Eye (tissue), 1 donor: ENCODE measurements at regions not wholly inside any gene's neighbourhood (a gene's known extent, or its start where the extent isn't known, plus 50 kb on each side); places are given as distances from the start of the nearest gene placed in this dataset.

ENCODE experiments used
- DNase-seq: peaks from one replicate; pipeline ENCODE4 v3.0.0-alpha.2; 2015

DNA sequence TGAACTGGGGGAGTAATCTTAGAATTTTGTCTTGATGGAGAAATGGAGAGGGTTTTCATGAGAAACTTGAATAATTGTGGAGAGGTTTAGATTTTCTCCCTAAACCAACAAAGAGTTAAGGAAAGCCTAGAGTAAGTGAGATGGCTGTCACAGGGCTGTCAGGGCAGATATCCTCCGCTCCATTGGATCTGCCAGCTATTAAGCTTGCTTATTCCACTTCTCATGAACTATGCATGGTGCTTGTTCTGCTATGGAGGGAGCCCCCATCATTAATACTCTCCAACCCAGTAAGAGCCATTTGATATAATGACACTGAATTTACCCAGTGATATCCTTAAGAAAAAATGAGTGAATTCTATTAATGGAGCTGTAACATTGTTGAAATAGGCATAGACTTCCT, 342.8 kb upstream of the MTNR1B start:
- DNase-seq, result peak; percentile 95

DNA sequence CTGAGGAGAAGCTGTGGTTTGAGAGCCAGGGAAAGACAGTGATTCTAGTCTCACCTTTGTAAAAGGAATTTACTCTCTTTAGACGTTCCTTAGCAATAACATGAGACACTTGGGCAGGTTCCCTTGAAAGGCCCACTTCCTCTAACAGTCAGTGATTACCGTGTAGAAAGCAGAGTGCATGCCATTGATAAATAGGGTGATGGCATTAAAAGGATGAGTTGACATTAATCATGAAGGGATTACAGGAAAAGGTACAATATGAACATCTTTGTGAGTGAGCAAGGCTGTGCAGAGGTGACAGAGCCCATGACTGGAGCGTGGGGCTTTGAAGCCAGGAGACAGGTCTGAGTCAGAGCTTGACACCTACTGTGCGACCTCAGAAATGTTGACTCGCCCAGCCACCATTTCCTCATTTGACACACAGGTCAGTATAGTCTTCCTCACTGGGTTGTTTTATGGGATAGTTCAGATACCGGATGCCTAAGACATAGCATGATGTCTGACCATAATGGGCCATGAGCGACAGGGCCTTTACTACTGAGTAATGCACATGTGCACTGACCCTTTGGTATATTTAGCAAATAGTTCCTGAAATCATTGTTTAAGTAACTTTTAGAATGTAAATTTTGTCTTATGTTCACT, 341.7 kb upstream of the MTNR1B start:
- DNase-seq, result peak; percentile 8

- no peak for DNase-seq
Measured at GRCh38 chr11:92628401-92629292, 340.8 kb upstream of the MTNR1B start.

GRCh38 chr11:92632495-92632894, 337.0 kb upstream of the MTNR1B start:
- no peak for DNase-seq

- no peak for DNase-seq
Measured at GRCh38 chr11:92633820-92634219, 335.6 kb upstream of the MTNR1B start.

- DNase-seq, result no peak
Measured at GRCh38 chr11:92636543-92637188, 332.8 kb upstream of the MTNR1B start.

- no peak for DNase-seq
Measured at GRCh38 chr11:92638678-92639077, 330.8 kb upstream of the MTNR1B start.

DNA sequence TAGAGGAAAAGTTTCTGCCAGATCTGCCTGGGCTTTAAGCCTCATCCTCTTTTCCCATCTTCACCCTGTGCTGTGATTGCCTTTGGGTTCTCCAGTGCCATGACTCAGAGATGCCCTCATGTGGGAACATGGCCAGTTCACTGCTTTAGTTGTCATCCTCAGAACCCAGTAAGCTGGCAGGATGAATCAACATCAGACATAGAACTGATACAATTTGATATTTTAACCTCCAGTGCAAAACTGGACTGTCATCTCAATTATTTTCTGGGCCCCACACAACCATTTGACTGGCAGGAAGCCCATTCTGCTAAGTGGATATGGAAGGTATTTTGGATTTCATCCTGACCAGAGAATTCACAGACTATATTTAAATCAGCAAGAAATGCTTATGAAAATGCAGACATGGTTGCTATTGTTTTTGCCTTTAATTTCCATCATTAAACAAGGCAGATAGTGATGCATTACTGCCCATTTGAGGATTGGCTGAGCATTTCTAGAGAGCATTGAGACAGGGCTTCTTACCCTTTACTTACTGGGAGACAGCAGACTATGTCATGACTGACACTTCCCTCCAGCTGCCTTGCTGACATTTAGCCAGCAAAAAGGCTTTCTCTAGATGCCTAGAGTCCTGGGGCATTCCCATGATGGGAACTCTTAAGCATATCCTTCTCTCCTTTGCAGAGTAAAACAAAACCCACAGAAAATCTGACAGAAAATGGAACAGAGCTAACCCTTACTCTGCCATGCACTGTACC, 327.1 kb upstream of the MTNR1B start:
- no peak for DNase-seq

DNA sequence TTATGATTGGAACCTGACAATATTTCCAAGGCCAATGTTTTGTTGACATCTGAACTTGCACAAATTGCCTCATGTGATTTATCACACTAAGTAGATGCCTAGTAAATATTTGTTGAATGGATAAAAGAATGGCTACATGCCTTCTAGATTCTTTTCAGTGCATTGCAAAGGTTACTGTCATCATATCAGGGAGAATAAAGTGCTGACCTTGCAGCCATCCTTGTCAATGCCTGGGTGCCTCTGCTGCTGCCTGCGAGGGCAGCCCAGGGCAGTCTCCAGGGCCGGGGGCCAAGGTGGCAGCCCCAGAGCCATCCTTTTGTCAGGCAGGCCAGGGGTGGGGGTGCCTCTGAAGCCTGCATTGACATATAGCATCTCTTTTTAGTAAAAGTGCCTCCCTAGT, 325.6 kb upstream of the MTNR1B start:
- no peak for DNase-seq

DNA sequence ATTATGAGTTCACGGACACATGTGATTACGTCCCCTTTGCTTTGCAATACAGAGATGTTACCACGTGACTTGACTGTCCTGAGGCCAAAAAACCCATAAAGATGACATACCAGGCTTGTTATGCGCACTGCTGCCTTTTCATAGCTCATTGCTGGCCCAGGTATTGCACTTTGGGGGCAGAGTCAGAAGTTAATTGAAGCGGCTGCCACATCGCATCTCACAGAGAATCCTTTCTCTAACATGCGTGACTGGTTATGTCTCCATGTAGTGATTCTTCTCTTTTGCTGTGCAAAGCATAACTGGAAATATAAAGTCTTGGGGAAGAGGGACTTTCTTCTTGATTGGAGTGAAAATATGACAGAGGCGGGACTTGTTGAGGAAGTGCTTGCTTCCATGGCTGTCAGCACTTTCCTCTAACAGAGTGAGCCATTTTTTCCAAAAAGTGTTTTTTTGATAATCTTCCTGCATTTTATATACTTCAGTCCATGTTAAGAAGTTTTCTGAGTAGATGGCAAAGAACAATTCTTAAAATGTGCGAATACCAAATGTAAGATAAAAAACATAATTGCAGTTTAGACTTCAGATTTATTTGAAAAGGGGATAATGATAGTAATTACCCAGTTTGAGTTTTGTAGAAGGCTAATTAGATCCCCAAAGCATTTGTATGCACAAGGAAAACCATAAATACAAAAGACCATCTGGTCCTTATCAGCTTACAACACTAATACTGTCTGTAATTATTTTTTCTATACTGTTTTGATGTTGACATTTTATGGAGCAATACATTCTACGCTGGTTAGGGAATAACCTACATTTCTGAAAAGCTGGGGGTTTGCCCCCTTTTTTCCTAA, 324.6 kb upstream of the MTNR1B start:
- peak; percentile 62 for DNase-seq

GRCh38 chr11:92651159-92651558, 318.3 kb upstream of the MTNR1B start:
- DNase-seq, result no peak

DNA sequence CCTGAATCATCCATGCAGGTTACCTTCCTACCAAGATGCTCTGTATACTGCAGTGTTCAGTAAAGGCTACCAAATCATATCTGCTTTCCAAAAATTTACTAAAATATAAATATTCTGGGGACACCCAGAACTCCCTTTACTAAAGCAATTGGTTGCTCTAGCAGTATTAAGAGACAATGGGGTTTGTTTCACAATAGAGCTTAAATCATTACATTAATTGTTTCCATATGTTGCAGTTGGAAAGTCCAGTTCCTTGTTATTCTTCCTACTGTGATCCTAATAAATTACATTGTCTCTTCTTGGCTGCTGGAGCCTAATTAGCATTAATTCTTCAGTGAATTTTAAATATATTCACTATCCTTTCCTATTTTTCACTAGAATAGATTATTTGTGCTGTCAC, 316.0 kb upstream of the MTNR1B start:
- no peak for DNase-seq

GRCh38 chr11:92656783-92657182, 312.7 kb upstream of the MTNR1B start:
- no peak for DNase-seq

- DNase-seq, result no peak
Measured at GRCh38 chr11:92657226-92657625, 312.2 kb upstream of the MTNR1B start.

- peak; percentile 42 for DNase-seq
Measured at GRCh38 chr11:92658733-92659132, 310.7 kb upstream of the MTNR1B start.

GRCh38 chr11:92659793-92660192, 309.7 kb upstream of the MTNR1B start:
- no peak for DNase-seq

DNA sequence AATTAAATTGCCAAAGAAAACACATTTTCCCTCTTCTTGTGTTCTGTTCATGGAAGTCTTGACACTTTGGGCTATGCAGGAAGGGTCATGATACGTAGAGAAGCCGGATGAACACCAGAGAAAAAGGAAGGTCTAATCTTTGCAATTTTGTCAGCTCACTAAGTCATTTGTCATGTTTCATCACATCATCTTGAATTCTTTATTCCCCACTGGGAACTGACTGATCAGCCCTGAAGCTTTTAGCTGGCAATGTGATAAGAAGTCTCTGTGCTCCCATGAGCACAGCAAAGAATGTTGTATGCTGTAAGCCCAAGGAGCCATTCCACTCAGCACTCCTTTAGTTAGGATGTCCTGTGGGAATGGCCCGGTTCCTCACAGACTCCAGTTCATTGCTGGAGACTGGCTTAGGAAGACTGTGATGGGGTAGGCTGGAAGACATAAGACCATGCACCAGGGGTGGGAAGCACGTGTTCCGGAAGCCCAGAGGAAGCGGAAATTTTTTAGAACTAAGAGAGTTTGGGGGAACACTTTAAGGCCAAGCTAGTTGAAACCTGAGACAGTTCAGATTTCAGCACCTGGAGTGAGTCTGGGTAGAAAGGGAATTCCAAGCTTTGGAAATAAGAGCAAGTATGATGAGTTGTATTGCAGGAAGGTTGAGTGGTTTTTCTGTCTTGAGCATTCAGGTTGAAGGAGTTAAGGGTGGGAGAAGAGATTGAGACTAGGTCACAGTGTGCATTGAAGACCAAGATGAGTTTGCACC, 306.7 kb upstream of the MTNR1B start:
- peak; percentile 95 for DNase-seq

GRCh38 chr11:92663539-92663938, 305.9 kb upstream of the MTNR1B start:
- DNase-seq, result no peak

GRCh38 chr11:92667486-92668152, 301.8 kb upstream of the MTNR1B start:
- peak; percentile 85 for DNase-seq

GRCh38 chr11:92670308-92670890, 299.1 kb upstream of the MTNR1B start:
- DNase-seq, result no peak
